ENCODE measurements at regions not wholly inside any gene's neighbourhood (a gene's known extent, or its start where the extent isn't known, plus 50 kb on each side); places are given as distances from the start of the nearest gene placed in this dataset.

GRCh38 chr14:29352706-29353080 is 575.0 kb downstream of the PRKD1 start:
- no peak overlapping the region for H3K9ac ChIP-seq (ENCODE audit: low read depth, low read length)
- intact Hi-C loops (cut with micrococcal nuclease), result no loop called here
- H3K23ac ChIP-seq (ENCODE audit: low read depth, low read length), result no peak overlapping the region
- no peak overlapping the region for H3K27ac ChIP-seq (ENCODE audit: insufficient read depth, low read length)
- no peak overlapping the region for H2BK5ac ChIP-seq (ENCODE audit: low read depth, low read length, poor library complexity, severe bottlenecking)
- H3K14ac ChIP-seq (replicated peaks; ENCODE audit: low read depth, low read length), result no peak overlapping the region
- no peak overlapping the region for H2BK20ac ChIP-seq (ENCODE audit: low read depth, low read length)
- H2AK5ac ChIP-seq (ENCODE audit: low read depth, low read length), result no peak overlapping the region
- no peaks in the 10 kb centered on the region for H3K9me1 ChIP-seq (ENCODE audit: insufficient read depth, low read length)
- no peaks in the 10 kb centered on the region for H3K79me1 ChIP-seq (ENCODE audit: low read depth in 1 of 2, low read length in 2 of 2)
- H3K4ac ChIP-seq (ENCODE audit: low read depth, low read length), result no peak overlapping the region
- no peaks in the 10 kb centered on the region for H4K20me1 ChIP-seq (ENCODE audit: insufficient read depth, low read length)
- no peak overlapping the region for H2BK15ac ChIP-seq (ENCODE audit: low read depth, low read length)
- BruUV-seq (replicated peaks), result no TSS peak
- no peak overlapping the region for H3K56ac ChIP-seq (ENCODE audit: extremely low read depth, insufficient read depth, low read length)
- dilution Hi-C loops (cut with HindIII; ENCODE audit: low sequenced_read_pairs, unreplicated experiment), result no loop called here
- H2AFZ ChIP-seq (replicated peaks; ENCODE audit: low read length, poor library complexity), result no peak overlapping the region
- WGBS, 2 experiments (ENCODE audit: extremely low coverage in 2 of 2, insufficient read length in 1 of 2), result no CpG with 5 or more reads among the region's 1 CpG
- no peak overlapping the region for H3K4me2 ChIP-seq (ENCODE audit: low read depth, low read length)
- no peaks in the 10 kb centered on the region for H3K9me3 ChIP-seq (ENCODE audit: control insufficient read depth, insufficient read depth, low read length)
- H3K4me1 ChIP-seq (ENCODE audit: control insufficient read depth, insufficient read depth, low read length), result no peaks in the 10 kb centered on the region
- no peak for DNase-seq
- no peak overlapping the region for H4K8ac ChIP-seq (ENCODE audit: low read depth in 2 of 2, low read length in 2 of 2)
- no peak overlapping the region for H4K91ac ChIP-seq (ENCODE audit: insufficient read depth, low read depth, low read length)
- no peak overlapping the region for H3K18ac ChIP-seq (ENCODE audit: low read depth, low read length)
- TF ChIP-seq POLR2A (IDR thresholded peaks at IDR 0.05; ENCODE audit: low read depth, low read length), result no peak
- TF ChIP-seq CEBPB (IDR thresholded peaks at IDR 0.05; ENCODE audit: low read depth, low read length), result peak; percentile 69
- no peak for TF ChIP-seq BHLHE40 (IDR thresholded peaks at IDR 0.05; ENCODE audit: low read depth, low read length)
- ATAC-seq (ENCODE audit: low read depth), result no peak
- in situ Hi-C loops (cut with MboI; ENCODE audit: low sequenced_read_pairs), result no loop called here
- CTCF ChIA-PET, result no interaction called here
- no peak overlapping the region for H3K4me3 ChIP-seq (ENCODE audit: insufficient read depth, low read depth, low read length)
- H3K27me3 ChIP-seq (ENCODE audit: control insufficient read depth, insufficient read depth, low read length), result no peaks in the 10 kb centered on the region
- no peak overlapping the region for H2AK9ac ChIP-seq (replicated peaks; ENCODE audit: low read depth, low read length, poor library complexity)
- POLR2A ChIA-PET (ENCODE audit: unreplicated experiment), result no interaction called here
- no peak overlapping the region for H2BK120ac ChIP-seq (ENCODE audit: low read depth, low read length)
- H4K5ac ChIP-seq (ENCODE audit: low read depth, low read length), result no peak overlapping the region
- no peaks in the 10 kb centered on the region for H3K36me3 ChIP-seq (ENCODE audit: control insufficient read depth, insufficient read depth, low read length)

Data from IMR-90 (cell line).